Thoracic aorta (tissue), 2 donors: ENCODE measurements at regions not wholly inside any gene's neighbourhood (a gene's known extent, or its start where the extent isn't known, plus 50 kb on each side); places are given as distances from the start of the nearest gene placed in this dataset.

Source experiments
- ATAC-seq: fragments of 150-250 bp; one replicate; pipeline ENCODE4 v1.8.0; 2017; ENCODE audit warnings: low read depth; ENCODE audit not compliant: insufficient number of reproducible peaks, low FRiP score
- DNase-seq: peaks from one replicate; pipeline ENCODE4 v3.0.0-alpha.2; 2020; ENCODE audit warnings: low spot score
- H3K27ac ChIP-seq, 2 donors: fragments of 200-600 bp; sonication (generic); 1 replicate in 1 of 2; 2 replicates in 1 of 2; pipeline ENCODE4 v1.5.1; 2016; ENCODE audit warnings: mild to moderate bottlenecking in 2 of 2, moderate library complexity in 2 of 2
- H3K27me3 ChIP-seq: fragments of 200-600 bp; sonication (generic); replicated peaks from 2 replicates; pipeline ENCODE4 v1.6.0; 2016; ENCODE audit warnings: mild to moderate bottlenecking; ENCODE audit not compliant: insufficient read depth
- H3K36me3 ChIP-seq: fragments of 200-600 bp; sonication (generic); one replicate; pipeline ENCODE4 v1.5.1; 2016
- H3K4me1 ChIP-seq, 2 donors: fragments of 200-600 bp; sonication (generic); 1 replicate in 1 of 2; 2 replicates in 1 of 2; pipeline versions ENCODE4 v1.5.1 to v1.6.0; 2016; ENCODE audit warnings: low read depth in 2 of 2, mild to moderate bottlenecking in 1 of 2; ENCODE audit not compliant: control insufficient read depth in 1 of 2
- H3K4me3 ChIP-seq: fragments of 200-600 bp; sonication (generic); 2 replicates; pipeline ENCODE4 v1.5.1; 2016; ENCODE audit warnings: mild to moderate bottlenecking
- H3K9me3 ChIP-seq: fragments of 200-600 bp; sonication (generic); 2 replicates; pipeline ENCODE4 v1.5.1; 2016
- CTCF ChIP-seq: fragments of 200-600 bp; sonication (generic); IDR thresholded peaks from one replicate; pipeline ENCODE4 v1.5.1; 2019; ENCODE audit warnings: antibody characterized with exemption

GRCh38 chr3:70789878-70790277 is 477.4 kb upstream of the MDFIC2 start:
- no peak for ATAC-seq

GRCh38 chr3:70780790-70781189 is 468.4 kb upstream of the MDFIC2 start:
- H3K36me3 ChIP-seq: no peaks in the 10 kb centered on the region
- no peaks in the 10 kb centered on the region for H3K9me3 ChIP-seq
- no peak for TF ChIP-seq CTCF
- H3K27ac ChIP-seq: no peak overlapping the region
- H3K27me3 ChIP-seq: no peaks in the 10 kb centered on the region
- DNase-seq (no peak), ATAC-seq (no peak)
- H3K4me1 ChIP-seq: no peaks in the 10 kb centered on the region
- H3K4me3 ChIP-seq: no peak overlapping the region

More at GRCh38 chr3:70789878-70790277, 477.4 kb upstream of the MDFIC2 start:
- no peak overlapping the region for H3K4me3 ChIP-seq
- no peaks in the 10 kb centered on the region for H3K9me3 ChIP-seq
- no peaks in the 10 kb centered on the region for H3K4me1 ChIP-seq
- TF ChIP-seq CTCF: no peak
- H3K27me3 ChIP-seq: no peaks in the 10 kb centered on the region
- DNase-seq: no peak
- H3K27ac ChIP-seq: no peak overlapping the region
- no peaks in the 10 kb centered on the region for H3K36me3 ChIP-seq

- no peak for DNase-seq
- H3K4me3 ChIP-seq: no peak overlapping the region
- no peak overlapping the region for H3K27ac ChIP-seq
- H3K9me3 ChIP-seq: no peaks in the 10 kb centered on the region
- ATAC-seq: no peak
- TF ChIP-seq CTCF: no peak
- no peaks in the 10 kb centered on the region for H3K27me3 ChIP-seq
- H3K4me1 ChIP-seq: no peaks in the 10 kb centered on the region
- H3K36me3 ChIP-seq: no peaks in the 10 kb centered on the region
These were observed 466.9 kb upstream of the MDFIC2 start for GRCh38 chr3:70779296-70779695.

- Histone ChIP-seq H3K4me3 (no peak overlapping the region), H3K36me3 (no peaks in the 10 kb centered on the region), H3K27ac (no peak overlapping the region), H3K27me3 (no peaks in the 10 kb centered on the region), H3K9me3 (no peaks in the 10 kb centered on the region), H3K4me1 (no peaks in the 10 kb centered on the region)
- TF ChIP-seq CTCF: no peak
- DNase-seq: no peak
- ATAC-seq: no peak
These were observed 463.6 kb upstream of the MDFIC2 start for GRCh38 chr3:70776081-70776480.

- Histone ChIP-seq H3K27ac (no peak overlapping the region), H3K9me3 (no peaks in the 10 kb centered on the region), H3K36me3 (no peaks in the 10 kb centered on the region), H3K4me3 (no peak overlapping the region), H3K4me1 (no peaks in the 10 kb centered on the region), H3K27me3 (no peaks in the 10 kb centered on the region)
- no peak for DNase-seq
- no peak for TF ChIP-seq CTCF
- ATAC-seq: no peak
These were observed 462.8 kb upstream of the MDFIC2 start for GRCh38 chr3:70775257-70775656.
